IPS-NIHi11 (cell line): ENCODE measurements at regions not wholly inside any gene's neighbourhood (a gene's known extent, or its start where the extent isn't known, plus 50 kb on each side); places are given as distances from the start of the nearest gene placed in this dataset.
A peak's percentile ranks its signal among the peaks of the same experiment; 100 is the strongest.

ENCODE experiments used
- DNase-seq: peaks from one replicate; pipeline ENCODE4 v3.0.0; 2012; ENCODE audit warnings: mixed read lengths, low spot score

DNA sequence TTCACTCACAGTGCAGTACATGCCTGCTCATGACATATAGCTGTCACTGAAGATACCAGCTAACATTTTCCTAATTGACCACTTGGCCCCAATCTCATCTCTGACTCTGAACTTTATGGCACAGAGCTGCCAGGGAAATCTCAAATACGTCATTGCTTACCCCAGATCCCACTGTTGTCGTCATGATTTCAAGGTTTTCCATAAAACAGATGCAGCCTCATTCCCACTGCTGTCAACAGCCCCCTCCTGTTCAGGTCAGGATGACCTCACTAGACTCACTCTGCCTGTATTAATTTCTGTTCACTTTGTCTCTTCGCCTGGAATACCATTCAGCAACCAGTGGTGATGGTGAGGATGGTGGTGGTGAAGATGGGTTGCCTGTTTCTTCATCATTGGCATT lies 262.6 kb upstream of the TPM1 start:
- DNase-seq = no peak

DNA sequence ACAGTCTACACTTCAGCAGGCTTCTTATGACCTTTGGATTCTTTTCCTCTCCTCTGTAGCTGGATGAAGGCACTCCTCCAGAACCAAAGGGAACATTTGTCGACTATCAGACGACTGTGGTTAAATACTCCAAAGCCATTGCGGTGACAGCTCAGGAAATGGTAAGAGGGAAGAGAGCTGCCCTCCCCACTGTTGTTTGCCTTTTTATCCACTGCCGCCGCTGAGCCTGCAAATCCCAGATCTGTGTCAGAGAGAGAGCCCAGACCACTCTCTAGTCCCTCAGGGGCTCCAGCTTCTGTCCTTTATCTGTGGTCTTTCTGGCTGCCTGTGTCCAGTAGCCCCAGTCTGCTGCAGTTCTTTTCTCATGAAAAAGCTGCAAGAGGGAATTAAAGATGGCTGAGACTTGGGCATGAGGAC lies 261.5 kb upstream of the TPM1 start:
- no peak for DNase-seq

DNA sequence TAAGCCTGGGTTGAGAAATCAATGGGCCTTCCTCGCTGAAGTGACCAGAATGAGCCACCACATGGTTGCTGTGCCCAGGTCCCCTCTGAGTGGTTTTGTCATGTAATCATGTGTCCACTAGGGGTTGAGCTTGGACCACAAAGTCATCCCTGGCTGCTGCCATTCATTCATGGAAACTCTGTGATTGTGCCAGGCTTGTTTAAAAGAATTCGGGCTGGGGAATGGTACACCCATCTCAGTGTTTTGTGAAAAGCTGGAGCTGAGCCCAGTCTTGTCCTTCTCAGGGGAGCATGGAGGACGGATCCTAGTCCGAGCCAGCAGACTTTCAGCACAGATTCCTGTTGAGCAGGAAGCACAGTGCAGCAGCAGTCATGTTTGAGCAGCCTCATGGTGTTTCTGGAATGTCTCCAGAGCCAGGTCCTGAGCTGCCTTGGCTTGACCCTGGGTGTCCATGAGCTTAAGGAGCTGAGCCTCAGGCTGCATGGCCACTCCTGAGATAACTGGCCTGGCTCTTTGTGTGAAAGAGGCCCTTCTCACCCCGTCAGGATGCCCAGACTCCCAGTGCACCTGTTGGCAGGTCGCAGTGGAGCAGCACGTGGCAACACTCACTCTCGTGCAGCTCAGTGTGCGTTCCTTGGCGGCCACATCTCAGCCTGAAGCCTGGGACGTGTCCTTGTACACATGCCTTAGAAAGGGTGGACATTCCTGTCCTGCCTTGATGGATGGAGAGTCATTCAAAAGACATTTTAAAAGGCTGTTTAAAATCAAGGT lies 260.3 kb upstream of the TPM1 start:
- peak; percentile 75 for DNase-seq

DNA sequence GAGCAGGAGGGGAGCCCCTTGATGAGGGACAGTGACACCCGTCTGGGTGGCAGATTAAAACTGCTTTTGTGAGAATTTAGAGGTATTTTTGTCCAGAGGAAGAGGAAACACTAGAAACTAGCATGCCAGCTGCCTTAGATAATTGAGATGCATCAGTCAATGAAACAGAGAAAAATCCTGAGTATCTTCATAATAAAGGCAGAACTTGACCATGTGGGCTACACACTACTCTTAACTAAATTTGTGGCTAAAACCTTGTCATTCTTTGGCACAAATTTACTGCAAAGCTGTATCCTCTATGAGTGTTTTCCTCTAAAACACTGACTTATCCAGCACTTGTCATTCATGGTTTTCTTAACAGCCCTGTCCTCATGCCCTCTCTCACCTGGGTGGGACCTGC lies 259.7 kb upstream of the TPM1 start:
- no peak for DNase-seq

DNA sequence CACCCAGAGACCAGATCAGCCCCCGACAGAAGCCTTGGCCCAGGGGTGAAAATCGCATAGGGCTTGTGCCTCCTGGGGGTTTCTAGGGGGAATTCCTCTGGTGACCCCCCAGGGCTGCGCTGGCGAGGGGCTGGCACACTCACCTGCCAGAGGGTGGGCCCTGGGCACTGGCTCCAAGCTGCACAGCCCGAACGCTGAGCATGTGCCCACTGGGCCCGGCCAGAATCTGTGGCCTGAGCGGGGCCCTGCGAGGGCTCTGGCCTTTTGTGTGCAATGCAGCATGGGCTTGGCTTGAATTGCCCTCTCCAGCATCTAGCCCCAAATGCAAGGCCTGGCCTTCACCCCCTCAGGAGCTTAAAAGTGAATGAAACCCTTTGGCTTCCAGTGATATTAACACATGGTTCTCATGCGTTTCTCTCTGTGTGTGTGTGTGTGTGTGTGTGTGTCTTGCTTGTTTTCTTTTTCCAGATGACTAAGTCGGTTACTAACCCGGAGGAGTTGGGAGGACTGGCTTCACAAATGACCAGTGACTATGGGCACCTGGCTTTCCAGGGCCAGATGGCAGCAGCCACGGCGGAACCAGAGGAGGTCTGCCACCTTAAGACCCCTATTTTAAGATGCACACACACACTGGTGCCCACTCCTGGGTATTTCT lies 259.1 kb upstream of the TPM1 start:
- DNase-seq = no peak

DNA sequence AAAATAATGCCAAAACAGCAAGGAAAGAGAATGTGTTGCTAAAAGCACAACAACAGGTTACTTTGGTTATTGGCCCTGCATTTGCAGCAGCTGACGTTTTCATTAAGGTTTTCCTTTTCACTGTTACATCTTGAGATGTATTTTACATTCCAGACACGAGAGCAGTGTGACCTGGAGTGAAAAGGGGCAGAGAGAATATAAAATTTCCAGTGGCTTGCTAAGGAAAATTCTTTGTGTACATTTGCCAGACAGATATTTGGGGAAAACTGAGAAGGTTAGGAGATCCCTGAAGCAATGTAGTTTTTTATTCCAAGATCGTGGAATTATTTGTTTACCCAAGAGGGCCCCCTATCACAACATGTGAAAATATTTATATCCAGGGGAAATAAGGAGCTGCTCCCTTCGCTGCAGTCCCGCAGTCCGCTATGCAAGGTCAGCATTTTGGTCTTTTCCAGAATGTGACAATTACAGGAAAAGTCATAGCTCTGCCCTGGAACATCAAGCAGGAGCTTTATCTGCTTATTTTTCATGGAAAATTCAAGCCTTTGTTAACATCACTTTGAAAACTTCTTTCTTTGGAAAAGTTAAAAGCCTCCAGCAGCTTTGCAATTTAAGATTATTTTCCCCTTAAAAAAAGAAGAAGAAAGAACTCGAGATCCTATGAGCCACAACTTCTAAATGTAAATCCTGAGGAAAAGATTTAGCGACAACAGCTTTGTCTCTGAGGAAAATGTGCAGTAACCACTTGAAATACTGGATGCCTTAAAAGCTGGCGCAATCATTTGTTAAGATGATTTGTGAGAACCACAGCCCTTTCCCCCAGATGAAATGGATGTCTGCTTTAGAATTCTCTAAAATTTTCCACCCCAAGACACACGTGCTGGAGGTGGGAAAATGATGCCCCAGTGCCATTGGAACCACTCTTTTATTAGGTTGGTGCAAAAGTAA lies 256.4 kb upstream of the TPM1 start:
- DNase-seq = no peak

DNA sequence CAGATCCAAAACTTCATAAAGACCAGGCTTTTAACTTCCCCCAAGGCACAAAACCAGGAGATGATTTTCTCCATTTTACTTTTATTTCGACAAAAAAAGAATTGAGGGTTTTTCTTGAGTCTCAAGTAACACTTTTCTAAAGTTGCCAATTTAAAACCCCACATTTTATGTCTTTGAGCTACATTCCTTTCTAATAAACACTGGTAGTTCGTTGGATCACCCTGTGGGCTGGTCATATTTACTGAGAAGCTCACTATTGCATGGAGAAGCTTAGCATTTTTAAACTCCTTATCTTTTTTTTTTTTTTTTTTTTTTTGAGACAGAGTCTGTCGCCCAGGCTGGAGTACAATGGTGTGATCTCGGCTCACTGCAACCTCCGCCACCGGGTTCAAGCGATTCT lies 255.1 kb upstream of the TPM1 start:
- no peak for DNase-seq

DNA sequence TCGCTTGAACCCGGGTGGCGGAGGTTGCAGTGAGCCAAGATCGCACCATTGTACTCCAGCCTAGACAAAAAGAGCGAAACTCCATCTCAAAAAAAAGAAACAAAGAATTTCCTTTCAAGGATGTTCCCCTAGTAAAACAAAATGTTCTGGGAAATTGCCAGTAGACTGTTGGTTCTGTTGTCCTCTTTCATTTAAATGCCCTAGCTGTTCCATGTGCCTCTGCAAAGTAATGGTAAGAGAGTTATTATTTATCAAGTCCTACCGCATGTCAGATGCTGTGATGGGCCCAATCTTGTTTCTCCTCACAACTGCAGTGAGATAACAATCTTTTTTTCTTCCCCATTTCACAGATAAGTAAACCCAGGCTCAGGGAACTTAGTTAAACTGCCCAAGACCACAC lies 254.3 kb upstream of the TPM1 start:
- no peak for DNase-seq

DNA sequence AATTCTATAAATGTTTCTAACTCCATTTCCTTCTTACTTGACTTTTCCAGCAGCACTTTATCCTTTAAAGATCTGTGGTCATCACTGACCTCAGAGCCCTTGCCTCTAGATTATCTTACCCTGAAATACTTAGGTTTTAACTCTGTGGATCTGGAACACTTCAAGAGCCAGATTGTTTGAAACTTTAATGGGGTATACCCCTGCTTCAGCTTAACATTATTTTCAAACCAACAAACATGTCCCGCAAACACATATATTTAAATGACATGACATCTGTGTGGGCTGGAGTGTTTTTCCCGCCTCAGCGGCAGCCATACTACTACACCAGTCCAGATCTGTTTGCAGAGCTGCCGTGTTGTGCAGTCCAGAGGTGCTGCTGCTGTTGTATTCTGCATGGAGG lies 252.0 kb upstream of the TPM1 start:
- DNase-seq = no peak

DNA sequence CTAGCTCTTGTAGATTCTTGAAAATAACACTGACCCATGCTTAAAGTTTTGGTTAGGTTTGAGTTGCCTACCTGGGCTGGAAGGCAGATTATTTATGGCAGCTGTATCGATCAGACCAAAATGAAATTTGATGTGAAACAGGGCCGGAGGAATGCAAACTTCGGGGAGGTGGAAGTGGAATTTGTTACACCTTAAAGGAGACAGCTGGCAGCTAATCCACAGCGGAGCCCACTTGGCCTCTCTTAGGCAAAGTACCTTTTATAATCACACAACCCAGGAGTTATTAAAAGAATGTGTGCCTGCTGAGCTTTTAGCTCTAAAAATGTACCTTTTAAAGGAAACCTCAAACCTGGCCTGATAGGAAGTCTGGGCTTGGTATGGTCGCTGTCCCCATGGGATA lies 250.9 kb upstream of the TPM1 start:
- no peak for DNase-seq

DNA sequence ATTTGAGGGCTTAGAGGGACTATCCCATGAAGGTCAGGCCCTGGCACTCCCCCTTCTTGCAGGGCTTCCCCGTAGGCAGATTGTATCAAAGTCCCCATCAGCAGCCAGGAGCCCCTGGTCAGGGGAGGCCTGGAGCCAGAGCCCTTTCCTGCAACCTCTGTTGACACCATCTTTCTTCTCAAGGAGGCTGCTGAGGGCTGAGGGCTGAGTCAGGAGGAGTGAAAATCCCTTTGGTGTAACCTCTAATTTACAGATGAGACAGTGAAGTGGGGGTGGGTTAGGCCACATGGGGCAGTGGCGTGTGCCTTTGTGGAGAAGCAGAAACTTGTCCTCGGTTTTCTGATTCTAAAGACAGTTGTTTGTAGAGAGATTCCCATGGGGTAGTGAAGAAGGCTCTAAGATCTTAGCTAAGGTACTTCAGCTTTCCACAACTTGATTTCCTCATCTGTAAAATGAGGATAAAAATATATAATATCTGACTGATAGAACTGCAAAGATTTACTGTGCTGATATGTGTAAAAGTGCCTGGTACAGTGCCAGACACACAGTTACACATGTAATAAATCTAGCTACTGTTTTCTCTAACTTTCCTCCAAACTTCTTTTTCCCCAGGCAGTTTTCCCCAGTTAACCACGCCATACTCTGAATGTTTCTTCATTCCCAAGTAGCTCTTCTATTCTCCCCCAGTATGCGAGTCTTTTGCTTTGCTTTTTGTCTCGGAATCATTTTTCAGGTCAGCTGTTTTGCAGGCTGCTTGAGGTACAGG lies 249.4 kb upstream of the TPM1 start:
- DNase-seq = no peak

DNA sequence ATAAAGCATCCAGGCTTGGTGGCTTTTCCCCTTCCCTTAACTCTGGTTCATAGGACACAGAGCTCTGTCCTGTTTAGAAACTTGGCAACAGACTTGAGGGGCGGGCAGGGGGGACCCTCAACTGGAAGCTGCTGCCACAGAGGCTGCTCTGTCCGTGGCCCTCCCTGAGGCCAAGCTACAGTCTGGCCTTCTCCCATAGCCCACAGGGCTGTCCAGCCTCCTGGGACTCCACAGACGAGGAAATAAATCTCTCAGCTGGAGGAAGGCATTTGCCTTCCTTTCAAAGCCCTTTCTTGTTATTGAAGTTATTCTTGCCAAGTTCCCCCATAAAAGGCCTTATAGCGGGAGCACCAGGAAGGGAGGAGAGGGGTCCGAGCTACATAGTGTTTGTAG lies 248.8 kb upstream of the TPM1 start:
- DNase-seq = no peak

DNA sequence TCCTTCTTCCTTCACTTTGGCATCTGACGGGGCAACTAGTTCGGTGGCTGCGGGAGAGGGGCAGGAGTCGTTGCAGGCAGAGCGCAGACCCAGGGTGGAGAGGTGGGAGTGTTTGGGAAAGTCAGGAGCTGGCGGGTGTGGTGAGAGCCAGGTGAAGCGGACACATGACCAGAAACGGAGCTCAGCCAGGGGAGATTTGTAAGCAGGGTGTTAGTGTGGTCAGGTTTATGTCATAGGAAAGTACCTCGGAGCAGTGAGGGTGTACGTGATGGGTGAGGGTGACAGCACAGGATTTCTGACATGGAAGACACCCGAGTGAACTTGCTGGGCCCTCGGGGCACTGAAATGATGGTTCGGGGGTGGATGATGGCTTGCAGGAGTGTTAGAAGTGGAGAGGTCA lies 247.4 kb upstream of the TPM1 start:
- no peak for DNase-seq

DNA sequence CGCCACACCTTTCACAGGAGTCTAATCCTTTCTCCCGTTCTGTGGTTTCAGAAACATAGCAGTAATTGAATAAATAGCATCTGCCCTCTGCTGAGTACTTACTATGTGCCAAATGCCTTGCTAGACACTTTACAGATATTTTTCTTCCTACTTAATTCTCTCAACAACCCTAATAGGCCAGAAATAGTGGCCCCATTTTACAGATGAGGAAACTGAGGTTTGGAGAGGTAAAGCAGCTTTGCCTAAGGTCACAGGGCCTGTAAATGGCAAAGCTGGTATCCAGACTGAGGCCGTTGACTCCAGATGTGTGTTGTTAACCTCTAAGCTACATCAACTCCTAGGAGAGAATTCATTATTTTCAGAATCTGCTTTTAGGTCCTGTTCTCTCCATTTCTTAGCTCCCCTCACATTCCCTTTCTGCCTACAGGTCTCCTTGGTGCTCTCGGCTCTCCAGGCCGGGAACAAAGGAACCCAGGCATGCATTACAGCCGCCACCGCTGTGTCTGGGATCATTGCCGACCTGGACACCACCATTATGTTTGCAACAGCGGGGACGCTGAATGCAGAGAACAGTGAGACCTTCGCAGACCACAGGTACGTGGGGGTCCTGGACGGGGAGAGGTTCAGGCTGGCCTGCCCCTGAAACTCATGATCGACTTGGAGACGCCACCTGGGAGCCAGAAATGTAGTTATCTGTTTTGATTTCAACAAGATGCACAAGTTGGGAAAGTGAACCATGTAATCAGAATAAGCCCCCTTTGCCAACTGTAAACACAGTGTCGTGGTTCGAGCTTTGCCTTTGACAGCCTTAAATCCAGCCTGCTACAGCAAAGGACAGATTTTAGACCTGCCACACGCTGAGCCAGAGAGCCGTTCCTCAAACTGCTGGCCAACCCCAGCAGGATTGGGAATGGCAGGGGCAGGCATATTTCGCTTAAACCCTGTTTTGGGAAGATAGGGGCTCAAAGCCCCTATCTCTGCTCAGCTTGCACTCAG lies 246.5 kb upstream of the TPM1 start:
- DNase-seq = no peak

DNA sequence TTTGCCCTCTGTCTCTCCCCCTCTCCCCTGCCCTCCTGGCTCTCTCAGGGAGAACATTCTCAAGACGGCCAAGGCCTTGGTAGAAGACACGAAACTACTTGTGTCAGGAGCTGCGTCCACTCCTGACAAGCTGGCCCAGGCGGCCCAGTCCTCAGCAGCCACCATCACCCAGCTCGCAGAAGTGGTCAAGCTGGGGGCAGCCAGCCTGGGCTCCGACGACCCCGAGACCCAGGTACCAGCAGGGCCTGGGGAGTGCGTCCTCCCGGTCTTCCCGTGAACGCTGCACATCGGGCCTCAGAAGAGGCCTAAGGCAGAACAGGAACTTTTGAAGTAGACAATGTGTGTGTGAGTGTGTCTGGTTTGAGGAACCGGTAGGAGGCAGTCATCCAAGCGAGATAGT lies 245.4 kb upstream of the TPM1 start:
- no peak for DNase-seq

DNA sequence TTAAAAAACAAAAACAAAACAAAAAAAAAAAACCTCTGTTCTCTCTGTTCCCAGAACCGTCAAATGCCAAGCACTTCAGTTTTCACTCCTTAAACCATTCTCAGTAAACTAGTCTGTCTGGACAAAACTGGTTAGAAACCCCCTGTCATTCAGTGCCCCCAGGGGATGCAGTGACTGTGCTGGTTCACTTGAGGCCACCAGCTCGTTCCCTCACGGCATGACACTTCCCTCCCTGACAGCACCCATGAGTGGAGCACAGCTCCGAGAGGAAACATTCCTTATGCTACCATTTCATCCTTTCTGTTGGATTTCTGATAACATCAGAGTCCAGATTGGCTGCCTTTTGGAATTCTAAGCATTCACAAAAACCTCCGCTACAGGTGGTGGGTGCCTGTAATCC lies 244.0 kb upstream of the TPM1 start:
- DNase-seq = no peak

DNA sequence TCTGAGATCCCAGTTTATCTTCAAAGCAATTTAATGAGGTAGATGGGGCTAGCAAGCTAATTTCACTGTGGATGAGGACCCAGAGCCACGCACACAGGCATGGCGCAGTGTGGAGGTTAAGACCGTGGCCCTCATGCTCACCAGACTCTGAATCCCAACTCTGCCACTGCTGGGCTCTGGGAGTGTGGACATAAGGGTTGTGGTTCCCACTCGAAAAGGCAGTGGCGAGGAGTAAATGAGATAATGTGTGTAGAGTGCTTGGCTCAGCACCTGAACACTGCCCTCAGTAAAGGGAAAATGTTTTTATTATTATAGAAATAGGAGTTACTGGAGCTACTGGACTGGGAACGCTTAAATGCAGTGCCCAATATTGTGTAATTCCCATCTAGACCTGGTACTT lies 243.5 kb upstream of the TPM1 start:
- DNase-seq = no peak

DNA sequence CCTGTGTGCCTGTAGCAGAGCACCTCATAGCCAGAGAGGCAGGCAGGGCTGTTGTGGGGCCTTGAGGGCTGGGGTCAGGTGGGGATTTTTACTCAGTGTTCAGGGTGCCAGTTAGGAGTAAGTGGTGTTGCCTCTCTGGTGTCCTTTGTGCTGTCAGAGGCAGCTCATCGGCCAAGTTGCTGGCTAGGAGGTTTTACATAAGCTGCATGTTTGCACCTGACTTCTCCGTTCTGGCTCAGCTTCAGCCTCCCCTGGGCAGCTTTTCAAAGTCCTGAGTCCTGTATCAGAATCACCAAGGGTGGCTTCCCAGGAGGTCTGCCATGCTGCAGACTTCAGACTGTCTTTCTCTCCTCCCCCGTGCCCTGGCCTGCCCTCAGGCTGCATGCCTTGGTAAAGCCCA lies 242.6 kb upstream of the TPM1 start:
- DNase-seq = no peak

DNA sequence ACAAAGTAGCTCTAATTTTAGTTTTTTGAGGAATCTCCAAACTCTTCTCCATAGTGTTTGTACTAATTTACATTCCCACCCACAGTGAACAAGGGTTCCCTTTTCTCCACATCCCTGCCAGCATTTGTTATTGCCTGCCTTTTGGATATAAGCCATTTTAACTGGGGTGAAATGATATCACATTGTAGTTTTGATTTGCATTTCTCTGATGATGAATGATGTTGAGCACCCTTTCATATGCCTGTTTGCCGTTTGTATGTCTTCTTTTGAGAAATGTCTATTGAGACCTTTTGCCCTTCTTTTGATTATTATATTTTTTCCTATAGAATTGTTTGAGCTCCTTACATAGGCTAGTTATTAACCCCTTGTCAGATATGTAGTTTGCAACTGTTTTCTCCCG lies 239.9 kb upstream of the TPM1 start:
- no peak for DNase-seq

DNA sequence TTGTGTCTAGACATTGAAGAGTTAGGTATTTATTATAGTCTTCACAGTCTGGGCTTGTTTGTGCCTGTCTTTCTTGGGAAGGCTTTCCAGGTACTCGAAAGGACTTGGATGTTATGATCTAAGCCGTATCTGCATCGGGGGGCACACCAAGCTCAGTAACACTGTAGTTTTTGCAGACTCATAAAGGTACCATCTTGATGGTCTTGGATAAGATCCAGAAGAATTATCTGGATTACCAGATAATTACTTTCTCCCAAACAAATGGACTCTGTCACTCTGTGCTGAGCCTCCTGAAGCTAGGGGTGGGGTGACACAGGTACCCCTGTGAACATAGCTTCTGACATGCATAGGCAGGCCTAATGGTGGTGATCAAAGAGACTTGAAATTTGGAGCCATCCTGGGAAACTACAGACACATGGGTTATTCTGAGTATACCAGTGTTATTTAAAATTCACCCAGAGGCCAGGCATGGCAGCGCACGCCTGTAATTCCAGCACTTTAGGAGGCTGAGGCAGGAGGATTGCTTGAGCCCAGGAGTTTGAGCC lies 238.6 kb upstream of the TPM1 start:
- no peak for DNase-seq

DNA sequence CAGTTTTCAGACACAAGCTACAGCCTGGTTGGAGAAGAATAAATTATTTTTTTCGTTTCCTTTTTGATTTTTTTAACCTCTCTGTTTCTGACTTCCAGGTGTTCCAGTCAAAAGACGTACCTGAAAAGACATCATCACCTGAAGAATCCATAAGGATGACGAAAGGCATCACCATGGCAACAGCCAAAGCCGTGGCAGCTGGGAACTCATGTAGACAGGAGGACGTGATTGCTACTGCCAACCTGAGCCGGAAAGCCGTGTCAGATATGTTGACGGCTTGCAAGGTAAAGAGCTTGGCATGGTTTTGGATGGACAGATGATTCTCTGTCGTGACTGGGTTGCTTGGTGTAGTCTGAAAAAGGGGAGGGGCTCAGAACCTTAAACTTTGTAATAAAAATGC lies 237.0 kb upstream of the TPM1 start:
- no peak for DNase-seq
